ENCODE measurements at regions not wholly inside any gene's neighbourhood (a gene's known extent, or its start where the extent isn't known, plus 50 kb on each side); places are given as distances from the start of the nearest gene placed in this dataset.

- TF ChIP-seq CTCF (conservative IDR thresholded peaks at IDR 0.05; ENCODE audit: low read depth, low read length) (no peak), EZH2 (IDR thresholded peaks at IDR 0.05; ENCODE audit: borderline replicate concordance, low read depth, low read length, poor library complexity, severe bottlenecking) (no peak)
Measured at GRCh38 chr4:141543176-141543575, 93.2 kb upstream of the IL15 start.

Data from A673 (cell line).